ENCODE measurements at regions not wholly inside any gene's neighbourhood (a gene's known extent, or its start where the extent isn't known, plus 50 kb on each side); places are given as distances from the start of the nearest gene placed in this dataset.
A peak's percentile ranks its signal among the peaks of the same experiment; 100 is the strongest.

DNA sequence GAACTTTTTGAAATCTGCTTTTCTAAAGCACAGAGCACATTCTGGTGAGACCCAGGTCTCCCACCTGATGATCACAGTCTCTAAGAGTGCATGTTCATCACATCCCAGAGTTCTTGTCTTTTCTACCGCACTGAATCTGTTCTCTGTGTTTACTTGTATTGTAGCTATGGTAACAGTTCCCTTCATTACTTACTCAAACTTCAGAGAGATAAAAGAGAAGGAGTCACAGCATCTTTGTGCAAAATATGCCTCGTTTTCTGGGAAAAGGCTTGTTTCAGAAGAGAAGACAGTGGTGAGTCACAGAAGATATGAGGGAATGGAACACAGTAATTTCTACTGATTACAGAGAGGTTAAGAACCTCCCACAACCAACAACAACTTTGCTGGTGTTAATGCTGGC lies 580.6 kb downstream of the PLA2G4A start:
- ChIA-PET CTCF (no interaction called here), POLR2A (no interaction called here)
- H3K27ac Mint-ChIP-seq = peak overlapping the region in 1 of 8 donors; percentile 6
- H3K4me3 ChIP-seq (ENCODE audit: low read length) = no peak overlapping the region
- no peaks in the 10 kb centered on the region for H3K4me1 Mint-ChIP-seq
- H3K36me3 Mint-ChIP-seq = no peaks in the 10 kb centered on the region
- no peaks in the 10 kb centered on the region for H3K9me3 ChIP-seq (ENCODE audit: low read length)
- peaks cover 2 to 17% (median 8%) of the 10 kb centered on the region in 5 donors for H3K9me3 Mint-ChIP-seq
- no peaks in the 10 kb centered on the region for H3K27me3 Mint-ChIP-seq
- H3K36me3 ChIP-seq (ENCODE audit: insufficient read depth, low read length) = no peaks in the 10 kb centered on the region
- no peak overlapping the region for H3K4me3 Mint-ChIP-seq
- no peaks in the 10 kb centered on the region for H3K27me3 ChIP-seq (ENCODE audit: insufficient read depth, low read length, poor library complexity, severe bottlenecking)
- no peak overlapping the region for H3K27ac ChIP-seq (ENCODE audit: low read depth, low read length)
- H3K4me1 ChIP-seq (ENCODE audit: insufficient read depth, low read length) = no peaks in the 10 kb centered on the region
- DNase-seq = no peak

DNA sequence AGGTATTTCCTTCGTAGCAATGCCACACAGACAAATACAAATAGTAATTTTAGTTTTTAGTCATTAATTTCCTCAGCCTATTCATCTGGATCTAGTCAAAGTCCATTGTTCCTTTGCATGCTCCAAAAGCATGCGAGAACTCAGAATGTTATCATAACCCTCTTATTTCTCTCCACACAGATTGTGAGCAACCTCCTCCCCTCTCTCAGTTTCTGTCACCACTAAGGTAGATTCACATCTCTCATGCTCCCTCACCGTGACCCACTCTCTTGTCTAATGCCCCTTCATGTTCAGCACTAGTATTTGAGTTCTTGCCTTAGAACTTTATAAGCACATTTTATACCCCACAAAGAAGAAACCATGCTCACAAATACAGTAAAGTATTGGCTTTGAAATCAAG lies 582.4 kb downstream of the PLA2G4A start:
- H3K27ac Mint-ChIP-seq = no peak overlapping the region
- Histone ChIP-seq H3K27me3 (ENCODE audit: insufficient read depth, low read length, poor library complexity, severe bottlenecking) (no peaks in the 10 kb centered on the region), H3K27ac (ENCODE audit: low read depth, low read length) (no peak overlapping the region), H3K4me3 (ENCODE audit: low read length) (no peak overlapping the region), H3K4me1 (ENCODE audit: insufficient read depth, low read length) (no peaks in the 10 kb centered on the region), H3K9me3 (ENCODE audit: low read length) (no peaks in the 10 kb centered on the region), H3K36me3 (ENCODE audit: insufficient read depth, low read length) (no peaks in the 10 kb centered on the region)
- H3K9me3 Mint-ChIP-seq = peaks cover 7 to 17% (median 8%) of the 10 kb centered on the region in 5 donors
- no peaks in the 10 kb centered on the region for H3K27me3 Mint-ChIP-seq
- H3K4me3 Mint-ChIP-seq = no peak overlapping the region
- no peaks in the 10 kb centered on the region for H3K4me1 Mint-ChIP-seq
- H3K36me3 Mint-ChIP-seq = no peaks in the 10 kb centered on the region
- ChIA-PET POLR2A (no interaction called here), CTCF (no interaction called here)
- DNase-seq = no peak

DNA sequence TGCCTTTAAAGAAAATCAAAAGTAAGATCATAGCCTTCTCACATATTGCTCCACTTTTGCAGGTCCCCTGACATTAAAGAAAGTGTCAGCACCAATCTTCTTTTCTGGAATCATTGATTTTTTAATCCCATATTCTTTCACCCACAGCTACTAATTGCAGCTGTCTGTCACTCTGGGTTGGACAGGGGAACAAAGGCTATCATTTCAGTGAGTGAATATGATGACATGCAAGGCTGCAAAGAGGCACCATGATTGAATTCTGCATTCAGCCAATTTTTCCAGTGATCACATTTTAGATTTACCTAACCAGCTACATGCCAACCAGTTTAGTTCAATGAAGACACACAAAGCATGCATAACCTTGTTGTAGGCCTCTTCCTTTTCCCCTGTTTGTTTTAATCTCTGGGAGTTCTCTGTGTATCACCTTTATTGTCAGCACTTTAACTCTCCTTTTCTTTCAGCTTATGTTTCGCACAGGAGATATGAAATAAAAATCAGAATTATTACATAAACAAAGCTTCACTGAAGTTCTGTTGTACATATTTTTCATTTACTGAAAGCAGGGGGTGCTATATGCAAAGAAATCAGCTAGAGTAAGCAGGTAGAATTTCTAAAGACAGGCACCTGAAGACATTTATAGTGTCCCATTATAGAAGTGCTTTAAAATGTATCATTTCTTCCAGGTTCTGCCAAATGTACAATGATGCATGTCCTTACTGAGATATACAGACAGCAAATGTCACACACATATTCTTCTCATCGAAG lies 584.8 kb downstream of the PLA2G4A start:
- Mint-ChIP-seq H3K9me3 (peaks cover 3 to 10% (median 7%) of the 10 kb centered on the region in 5 donors), H3K27me3 (no peaks in the 10 kb centered on the region), H3K36me3 (no peaks in the 10 kb centered on the region), H3K4me1 (no peaks in the 10 kb centered on the region), H3K4me3 (no peak overlapping the region), H3K27ac (no peak overlapping the region)
- Histone ChIP-seq H3K36me3 (ENCODE audit: insufficient read depth, low read length) (no peaks in the 10 kb centered on the region), H3K4me1 (ENCODE audit: insufficient read depth, low read length) (no peaks in the 10 kb centered on the region), H3K27me3 (ENCODE audit: insufficient read depth, low read length, poor library complexity, severe bottlenecking) (no peaks in the 10 kb centered on the region), H3K27ac (ENCODE audit: low read depth, low read length) (no peak overlapping the region), H3K4me3 (ENCODE audit: low read length) (no peak overlapping the region), H3K9me3 (ENCODE audit: low read length) (no peaks in the 10 kb centered on the region)
- no peak for DNase-seq
- ChIA-PET POLR2A (no interaction called here), CTCF (no interaction called here)

DNA sequence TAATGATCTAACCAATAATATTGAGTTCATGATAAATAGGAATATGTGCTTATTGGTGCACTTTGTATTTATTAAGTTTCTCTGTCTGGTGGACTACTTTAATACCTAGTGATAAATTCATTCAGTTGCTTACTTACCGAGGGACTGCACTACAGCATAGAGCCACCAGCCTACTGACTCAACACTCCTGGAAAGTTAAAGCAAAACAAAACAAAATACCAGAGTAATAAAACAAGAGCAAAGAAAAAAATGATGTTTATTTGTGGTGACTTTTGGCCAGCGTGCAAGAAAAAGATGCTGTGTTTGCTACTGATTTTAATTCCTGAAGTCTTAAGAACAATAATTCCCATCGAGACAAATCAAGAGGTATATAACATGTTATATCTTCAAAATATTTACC lies 586.3 kb downstream of the PLA2G4A start:
- Mint-ChIP-seq H3K4me1 (no peaks in the 10 kb centered on the region), H3K9me3 (peaks cover 1 to 7% (median 6%) of the 10 kb centered on the region in 5 donors), H3K27me3 (no peaks in the 10 kb centered on the region), H3K36me3 (no peaks in the 10 kb centered on the region), H3K27ac (no peak overlapping the region), H3K4me3 (no peak overlapping the region)
- no peak for DNase-seq
- Histone ChIP-seq H3K4me1 (ENCODE audit: insufficient read depth, low read length) (no peaks in the 10 kb centered on the region), H3K36me3 (ENCODE audit: insufficient read depth, low read length) (no peaks in the 10 kb centered on the region), H3K4me3 (ENCODE audit: low read length) (no peak overlapping the region), H3K27ac (ENCODE audit: low read depth, low read length) (no peak overlapping the region), H3K9me3 (ENCODE audit: low read length) (no peaks in the 10 kb centered on the region), H3K27me3 (ENCODE audit: insufficient read depth, low read length, poor library complexity, severe bottlenecking) (no peaks in the 10 kb centered on the region)
- POLR2A ChIA-PET = no interaction called here
- CTCF ChIA-PET = no interaction called here

DNA sequence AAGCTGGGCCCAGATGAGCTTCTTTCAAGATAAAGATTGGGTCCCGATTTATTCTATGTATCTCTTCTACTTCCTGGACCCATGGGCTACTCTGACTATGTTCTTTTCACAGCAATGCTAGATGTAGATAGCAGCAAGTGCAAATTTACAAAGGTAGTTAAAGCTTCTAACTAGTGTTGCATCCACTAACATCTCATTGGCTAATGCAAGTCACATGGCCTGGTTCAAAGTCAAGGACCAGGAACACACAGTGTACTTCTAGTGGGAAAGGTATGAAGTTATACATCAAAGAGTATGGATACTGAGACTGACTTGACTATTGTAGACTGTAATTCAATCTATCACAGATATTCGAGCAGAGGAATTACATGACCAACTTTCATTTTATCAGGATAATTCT lies 588.8 kb downstream of the PLA2G4A start:
- POLR2A ChIA-PET = no interaction called here
- no peak overlapping the region for H3K4me3 Mint-ChIP-seq
- no peaks in the 10 kb centered on the region for H3K9me3 ChIP-seq (ENCODE audit: low read length)
- peaks cover under 1 to 7% (median 3%) of the 10 kb centered on the region in 5 donors for H3K9me3 Mint-ChIP-seq
- no peak overlapping the region for H3K27ac Mint-ChIP-seq
- no peaks in the 10 kb centered on the region for H3K27me3 Mint-ChIP-seq
- H3K4me1 ChIP-seq (ENCODE audit: insufficient read depth, low read length) = no peaks in the 10 kb centered on the region
- no peak overlapping the region for H3K4me3 ChIP-seq (ENCODE audit: low read length)
- no peak overlapping the region for H3K27ac ChIP-seq (ENCODE audit: low read depth, low read length)
- H3K36me3 ChIP-seq (ENCODE audit: insufficient read depth, low read length) = no peaks in the 10 kb centered on the region
- H3K27me3 ChIP-seq (ENCODE audit: insufficient read depth, low read length, poor library complexity, severe bottlenecking) = no peaks in the 10 kb centered on the region
- no peaks in the 10 kb centered on the region for H3K4me1 Mint-ChIP-seq
- no peaks in the 10 kb centered on the region for H3K36me3 Mint-ChIP-seq
- CTCF ChIA-PET = no interaction called here
- no peak for DNase-seq

DNA sequence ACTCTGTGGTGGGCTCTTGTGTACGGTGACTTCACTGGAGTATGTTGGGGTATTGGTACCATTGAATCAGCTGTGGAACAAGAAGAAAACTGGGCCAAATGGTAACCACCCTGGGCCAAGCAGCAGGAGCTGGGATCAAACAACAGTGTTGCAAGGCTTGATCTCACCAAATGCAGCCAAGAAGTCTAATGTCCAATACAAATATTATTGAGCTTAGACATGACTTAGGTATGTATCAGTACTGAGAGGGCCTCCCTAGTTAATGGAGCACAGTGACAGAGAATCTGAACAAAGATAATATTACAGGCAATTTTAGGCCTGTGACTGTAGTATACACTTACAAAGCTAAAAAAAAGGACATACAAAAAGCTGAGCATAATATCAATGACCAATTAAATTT lies 604.8 kb downstream of the PLA2G4A start:
- ChIA-PET CTCF (no interaction called here), POLR2A (no interaction called here)
- no peaks in the 10 kb centered on the region for H3K4me1 ChIP-seq (ENCODE audit: insufficient read depth, low read length)
- Mint-ChIP-seq H3K36me3 (no peaks in the 10 kb centered on the region), H3K4me3 (no peak overlapping the region), H3K4me1 (no peaks in the 10 kb centered on the region), H3K27ac (no peak overlapping the region), H3K9me3 (peaks cover 0 to 14% (median under 1%) of the 10 kb centered on the region in 5 donors), H3K27me3 (no peaks in the 10 kb centered on the region)
- no peaks in the 10 kb centered on the region for H3K36me3 ChIP-seq (ENCODE audit: insufficient read depth, low read length)
- H3K27ac ChIP-seq (ENCODE audit: low read depth, low read length) = no peak overlapping the region
- no peaks in the 10 kb centered on the region for H3K27me3 ChIP-seq (ENCODE audit: insufficient read depth, low read length, poor library complexity, severe bottlenecking)
- DNase-seq = no peak
- H3K4me3 ChIP-seq (ENCODE audit: low read length) = no peak overlapping the region
- no peaks in the 10 kb centered on the region for H3K9me3 ChIP-seq (ENCODE audit: low read length)

DNA sequence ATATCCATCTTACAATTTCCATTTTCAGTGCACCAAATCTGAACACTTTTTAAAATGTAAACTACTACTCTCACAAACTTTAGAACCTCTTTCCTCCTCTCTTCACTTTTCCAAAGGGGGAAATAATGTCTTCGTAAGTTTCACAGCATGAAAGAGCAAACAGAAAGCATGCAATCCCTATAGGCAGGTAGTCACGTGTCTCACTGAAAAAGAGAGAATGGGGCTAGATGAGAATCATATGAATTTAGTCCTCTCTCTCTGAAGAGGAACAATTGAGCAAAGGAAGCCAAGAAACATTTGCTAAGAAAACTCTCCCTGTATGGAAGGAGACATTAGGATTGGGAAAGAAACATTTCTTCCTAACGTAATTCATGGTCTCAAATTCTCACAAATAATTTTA lies 613.9 kb downstream of the PLA2G4A start:
- H3K27ac Mint-ChIP-seq = peak overlapping the region in 1 of 8 donors; percentile 62
- peaks cover 0 to 17% (median 14%) of the 10 kb centered on the region in 5 donors for H3K9me3 Mint-ChIP-seq
- H3K4me1 Mint-ChIP-seq = no peaks in the 10 kb centered on the region
- Histone ChIP-seq H3K4me1 (ENCODE audit: insufficient read depth, low read length) (no peaks in the 10 kb centered on the region), H3K27ac (ENCODE audit: low read depth, low read length) (no peak overlapping the region), H3K4me3 (ENCODE audit: low read length) (no peak overlapping the region), H3K9me3 (ENCODE audit: low read length) (no peaks in the 10 kb centered on the region), H3K27me3 (ENCODE audit: insufficient read depth, low read length, poor library complexity, severe bottlenecking) (no peaks in the 10 kb centered on the region), H3K36me3 (ENCODE audit: insufficient read depth, low read length) (no peaks in the 10 kb centered on the region)
- no peak for DNase-seq
- H3K27me3 Mint-ChIP-seq = no peaks in the 10 kb centered on the region
- POLR2A ChIA-PET = no interaction called here
- CTCF ChIA-PET = no interaction called here
- no peak overlapping the region for H3K4me3 Mint-ChIP-seq
- no peaks in the 10 kb centered on the region for H3K36me3 Mint-ChIP-seq

DNA sequence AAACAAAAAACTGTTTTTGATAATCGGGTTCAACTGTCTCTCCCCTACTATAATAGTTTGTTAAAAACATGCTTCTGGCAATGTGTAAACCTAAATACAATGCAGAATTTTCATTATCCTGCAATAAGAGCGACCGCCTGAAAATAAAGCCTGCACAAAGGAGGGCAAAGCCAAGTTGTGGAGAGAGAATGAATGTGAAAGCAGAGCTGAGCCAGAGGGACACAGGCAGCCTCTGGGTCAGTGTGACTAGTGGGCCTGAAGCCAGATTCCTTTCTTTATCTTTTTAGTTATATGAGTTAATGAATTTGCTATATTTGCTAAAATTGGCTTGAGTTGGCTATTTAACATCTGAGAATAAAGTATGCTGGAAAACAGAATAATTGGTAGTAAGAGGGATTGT lies 615.2 kb downstream of the PLA2G4A start:
- H3K9me3 ChIP-seq (ENCODE audit: low read length) = no peaks in the 10 kb centered on the region
- Mint-ChIP-seq H3K27ac (no peak overlapping the region), H3K27me3 (no peaks in the 10 kb centered on the region), H3K9me3 (peaks cover 0 to 14% (median 12%) of the 10 kb centered on the region in 5 donors), H3K36me3 (no peaks in the 10 kb centered on the region), H3K4me3 (no peak overlapping the region), H3K4me1 (no peaks in the 10 kb centered on the region)
- H3K27me3 ChIP-seq (ENCODE audit: insufficient read depth, low read length, poor library complexity, severe bottlenecking) = no peaks in the 10 kb centered on the region
- H3K4me1 ChIP-seq (ENCODE audit: insufficient read depth, low read length) = no peaks in the 10 kb centered on the region
- no peak overlapping the region for H3K4me3 ChIP-seq (ENCODE audit: low read length)
- no peak overlapping the region for H3K27ac ChIP-seq (ENCODE audit: low read depth, low read length)
- no peaks in the 10 kb centered on the region for H3K36me3 ChIP-seq (ENCODE audit: insufficient read depth, low read length)
- DNase-seq = no peak
- POLR2A ChIA-PET = no interaction called here
- CTCF ChIA-PET = no interaction called here

DNA sequence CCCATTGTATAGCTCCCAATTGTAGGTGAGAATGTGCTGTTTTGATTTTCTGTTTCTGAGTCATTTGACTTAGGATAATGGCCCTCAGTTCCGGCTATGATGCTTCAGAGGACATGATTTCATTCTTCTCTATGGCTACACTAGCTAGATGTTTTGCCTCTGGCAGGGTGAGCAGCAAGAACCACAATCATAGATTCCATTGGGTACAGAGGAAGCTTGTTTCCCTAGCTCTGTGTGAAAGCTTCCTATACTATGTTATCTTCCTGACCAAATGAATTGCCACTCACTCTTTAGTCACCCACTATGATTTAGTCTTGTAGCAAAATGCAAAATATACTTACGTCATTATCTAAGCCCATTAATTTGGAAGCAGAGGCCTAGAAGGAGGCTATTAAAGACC lies 616.3 kb downstream of the PLA2G4A start:
- Mint-ChIP-seq H3K9me3 (peaks cover 0 to 20% (median 12%) of the 10 kb centered on the region in 5 donors), H3K4me1 (no peaks in the 10 kb centered on the region), H3K27ac (no peak overlapping the region), H3K27me3 (no peaks in the 10 kb centered on the region), H3K4me3 (no peak overlapping the region), H3K36me3 (no peaks in the 10 kb centered on the region)
- H3K27me3 ChIP-seq (ENCODE audit: insufficient read depth, low read length, poor library complexity, severe bottlenecking) = no peaks in the 10 kb centered on the region
- DNase-seq = no peak
- H3K4me1 ChIP-seq (ENCODE audit: insufficient read depth, low read length) = no peaks in the 10 kb centered on the region
- H3K9me3 ChIP-seq (ENCODE audit: low read length) = no peaks in the 10 kb centered on the region
- CTCF ChIA-PET = no interaction called here
- H3K36me3 ChIP-seq (ENCODE audit: insufficient read depth, low read length) = no peaks in the 10 kb centered on the region
- H3K27ac ChIP-seq (ENCODE audit: low read depth, low read length) = no peak overlapping the region
- POLR2A ChIA-PET = no interaction called here
- H3K4me3 ChIP-seq (ENCODE audit: low read length) = no peak overlapping the region
